ENCODE measurements at regions not wholly inside any gene's neighbourhood (a gene's known extent, or its start where the extent isn't known, plus 50 kb on each side); places are given as distances from the start of the nearest gene placed in this dataset.
A peak's percentile ranks its signal among the peaks of the same experiment; 100 is the strongest.

DNA sequence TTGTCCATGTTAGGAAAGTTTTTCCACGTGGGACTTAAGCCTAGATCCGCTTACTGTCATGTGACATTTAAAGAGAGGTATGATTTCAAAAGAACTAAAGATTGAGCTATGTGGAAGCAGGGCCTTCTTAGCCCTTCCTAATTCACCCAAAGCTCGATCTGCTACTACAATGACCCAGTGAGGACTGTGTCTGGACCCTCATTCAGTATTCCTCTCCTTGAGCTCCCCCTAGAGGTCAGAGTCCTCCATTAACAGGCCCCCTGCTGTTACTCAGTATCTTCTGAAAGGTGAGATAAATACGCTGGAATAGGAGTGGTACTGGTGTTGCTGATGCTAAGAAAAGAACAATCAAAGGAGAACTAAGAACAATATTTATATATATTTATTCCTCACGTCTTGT lies 414.0 kb downstream of the GJA1 start:
- TF ChIP-seq, protein P1, sequence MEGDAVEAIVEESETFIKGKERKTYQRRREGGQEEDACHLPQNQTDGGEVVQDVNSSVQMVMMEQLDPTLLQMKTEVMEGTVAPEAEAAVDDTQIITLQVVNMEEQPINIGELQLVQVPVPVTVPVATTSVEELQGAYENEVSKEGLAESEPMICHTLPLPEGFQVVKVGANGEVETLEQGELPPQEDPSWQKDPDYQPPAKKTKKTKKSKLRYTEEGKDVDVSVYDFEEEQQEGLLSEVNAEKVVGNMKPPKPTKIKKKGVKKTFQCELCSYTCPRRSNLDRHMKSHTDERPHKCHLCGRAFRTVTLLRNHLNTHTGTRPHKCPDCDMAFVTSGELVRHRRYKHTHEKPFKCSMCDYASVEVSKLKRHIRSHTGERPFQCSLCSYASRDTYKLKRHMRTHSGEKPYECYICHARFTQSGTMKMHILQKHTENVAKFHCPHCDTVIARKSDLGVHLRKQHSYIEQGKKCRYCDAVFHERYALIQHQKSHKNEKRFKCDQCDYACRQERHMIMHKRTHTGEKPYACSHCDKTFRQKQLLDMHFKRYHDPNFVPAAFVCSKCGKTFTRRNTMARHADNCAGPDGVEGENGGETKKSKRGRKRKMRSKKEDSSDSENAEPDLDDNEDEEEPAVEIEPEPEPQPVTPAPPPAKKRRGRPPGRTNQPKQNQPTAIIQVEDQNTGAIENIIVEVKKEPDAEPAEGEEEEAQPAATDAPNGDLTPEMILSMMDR (IDR thresholded peaks at IDR 0.05) = peak; percentile 62
- TF ChIP-seq EP300 (IDR thresholded peaks at IDR 0.05) (no peak), NR3C1 (IDR thresholded peaks at IDR 0.05) (no peak)

All from A549 (cell line).